ENCODE measurements at regions not wholly inside any gene's neighbourhood (a gene's known extent, or its start where the extent isn't known, plus 50 kb on each side); places are given as distances from the start of the nearest gene placed in this dataset.

DNA sequence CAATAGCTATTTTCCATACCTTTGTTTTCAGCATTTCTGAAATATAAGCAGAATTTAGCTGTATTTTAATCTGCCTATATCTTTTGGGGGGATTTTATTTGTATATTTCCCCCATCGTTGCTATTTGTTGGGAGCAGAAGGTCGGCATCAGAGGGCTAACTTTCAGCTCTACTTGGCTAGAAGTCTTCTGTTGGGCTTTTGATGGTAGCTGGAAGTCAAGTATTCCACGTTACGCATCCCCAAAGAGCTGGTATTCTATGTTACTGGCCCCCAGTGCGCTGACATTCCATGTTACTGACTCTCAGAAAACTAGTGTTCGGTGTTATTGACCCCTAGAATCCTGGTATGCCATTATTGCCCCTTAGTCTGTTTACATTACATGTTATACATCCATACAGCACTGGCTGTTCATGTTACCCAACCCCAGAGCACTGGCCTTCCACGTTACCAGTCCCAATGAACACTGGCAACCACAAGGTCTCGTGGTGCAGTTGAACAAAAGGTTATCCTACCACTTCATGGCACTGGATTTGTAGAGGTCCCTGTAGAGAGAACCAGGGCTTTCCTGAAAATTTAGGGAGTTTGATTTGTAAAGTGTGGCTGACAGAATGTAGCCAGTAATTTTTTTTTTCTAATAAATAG lies 278.1 kb upstream of the CD180 start:
- DNase-seq (ENCODE audit: low spot score): no peak

DNA sequence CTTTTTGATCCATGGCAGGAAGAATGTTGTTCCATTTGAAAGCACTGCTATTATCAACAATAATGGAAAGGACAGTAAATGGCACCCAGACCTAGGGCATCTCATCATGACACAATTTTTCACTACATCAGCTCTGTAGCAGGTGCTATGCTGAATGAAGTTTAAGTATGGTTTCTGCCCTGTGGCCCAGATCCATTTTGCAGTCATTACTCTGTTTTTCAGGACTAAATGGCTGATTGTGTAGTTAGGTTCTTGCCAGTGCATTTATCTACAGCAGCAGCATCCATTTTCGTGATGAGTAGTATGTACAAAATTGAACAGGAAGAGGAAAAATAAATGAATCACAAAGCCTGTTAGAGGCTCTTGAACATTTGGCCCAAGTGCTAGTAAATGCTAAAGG lies 270.5 kb upstream of the CD180 start:
- no peak for DNase-seq (ENCODE audit: low spot score)

DNA sequence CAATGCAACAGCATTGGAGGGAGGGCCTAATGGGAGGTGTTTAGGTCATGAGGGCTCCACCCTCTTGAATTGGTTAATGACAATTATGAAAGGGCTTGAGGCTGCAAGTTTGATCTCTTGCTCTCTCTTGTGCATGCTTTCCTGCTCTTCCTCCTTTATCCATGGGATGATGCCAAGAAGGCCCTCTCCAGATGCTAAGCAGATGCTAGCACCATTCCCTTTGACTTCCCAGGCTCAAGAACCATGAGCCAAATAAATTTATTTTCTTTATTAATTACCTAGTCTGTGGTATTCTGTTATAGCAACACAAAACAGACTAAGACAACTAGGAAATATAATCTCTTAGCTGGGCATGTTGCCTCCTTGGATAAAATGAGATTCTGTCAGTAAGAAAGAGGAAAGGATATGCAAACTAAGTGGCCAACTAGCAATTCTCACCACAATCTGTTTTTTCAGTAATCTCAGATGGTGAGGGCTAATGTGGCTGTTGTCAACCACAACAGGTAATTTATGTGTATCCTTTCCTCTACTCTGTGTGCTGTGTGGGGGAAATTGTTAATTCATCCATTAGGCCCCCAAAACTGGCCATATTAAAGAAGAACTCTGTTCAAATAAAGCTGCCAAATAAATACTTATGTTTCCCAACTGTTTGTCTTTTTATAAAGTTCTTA lies 269.1 kb upstream of the CD180 start:
- DNase-seq (ENCODE audit: low spot score): no peak

DNA sequence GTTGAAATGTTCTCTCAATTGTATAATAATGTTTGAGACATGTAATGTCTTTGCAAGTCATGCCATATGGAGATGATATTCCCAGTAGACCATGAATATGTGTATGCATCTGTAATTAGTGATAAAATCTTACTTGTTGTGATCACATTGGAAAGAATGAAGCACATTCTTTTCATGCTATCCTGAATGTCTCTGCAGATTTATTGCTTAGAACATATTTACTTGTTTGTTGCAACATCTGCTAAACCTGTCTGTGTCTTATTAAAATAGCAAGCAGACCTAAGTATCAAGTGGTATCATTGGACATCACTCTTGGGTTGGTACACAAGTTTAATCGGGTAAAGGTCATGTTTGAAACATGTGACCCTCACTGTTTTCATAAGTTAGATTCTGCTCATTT lies 265.5 kb upstream of the CD180 start:
- no peak for DNase-seq (ENCODE audit: low spot score)

DNA sequence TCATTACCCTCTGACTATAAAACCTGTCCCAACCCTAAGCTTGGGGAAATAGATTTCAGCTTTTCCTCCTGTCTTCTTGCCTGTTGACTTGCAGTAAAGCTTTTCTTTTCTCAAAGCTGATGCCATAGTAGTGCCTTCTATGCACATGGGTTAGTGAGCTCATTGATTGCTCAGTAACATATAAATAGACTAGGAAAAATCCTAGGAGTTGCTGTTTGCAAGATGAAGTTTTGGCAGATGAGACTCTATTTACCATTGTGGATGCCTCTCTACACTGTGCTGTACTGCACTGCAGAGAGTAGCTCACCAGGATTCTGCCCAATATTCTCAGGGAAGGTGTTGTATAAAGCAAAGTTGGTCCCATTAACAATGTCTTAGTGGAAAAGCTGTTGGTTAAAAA lies 262.7 kb upstream of the CD180 start:
- DNase-seq (ENCODE audit: low spot score): no peak

- no peak for DNase-seq (ENCODE audit: low spot score)
Measured at GRCh38 chr5:67455970-67456369, 259.4 kb upstream of the CD180 start.

GRCh38 chr5:67454957-67455561 lies 258.5 kb upstream of the CD180 start:
- DNase-seq (ENCODE audit: low spot score): no peak

GRCh38 chr5:67453111-67453905 lies 256.7 kb upstream of the CD180 start:
- DNase-seq (ENCODE audit: low spot score): no peak

- DNase-seq (ENCODE audit: low spot score): no peak
Measured at GRCh38 chr5:67451640-67452279, 255.2 kb upstream of the CD180 start.

DNA sequence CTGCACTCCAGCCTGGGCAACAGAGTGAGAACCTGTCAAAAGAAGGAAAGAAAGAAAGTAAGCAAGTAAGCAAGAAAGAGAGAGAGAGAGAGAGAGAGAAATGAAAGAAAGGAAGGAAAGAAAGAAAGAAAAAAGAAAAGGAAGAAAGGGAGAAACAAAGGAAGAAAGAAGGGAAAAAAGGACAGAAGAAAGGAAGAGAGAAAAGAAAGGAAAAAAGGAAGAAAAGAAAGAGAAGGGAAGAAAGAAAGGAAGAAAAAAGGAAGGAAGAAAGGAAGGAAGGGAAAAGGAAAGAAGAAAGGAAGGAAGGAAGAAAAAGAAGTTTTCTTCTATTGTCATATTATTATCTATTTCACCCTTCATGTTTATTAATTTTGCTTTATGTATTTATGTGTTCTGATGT lies 251.1 kb upstream of the CD180 start:
- DNase-seq (ENCODE audit: low spot score): no peak

- no peak for DNase-seq (ENCODE audit: low spot score)
Measured at GRCh38 chr5:67437905-67438845, 241.6 kb upstream of the CD180 start.

DNA sequence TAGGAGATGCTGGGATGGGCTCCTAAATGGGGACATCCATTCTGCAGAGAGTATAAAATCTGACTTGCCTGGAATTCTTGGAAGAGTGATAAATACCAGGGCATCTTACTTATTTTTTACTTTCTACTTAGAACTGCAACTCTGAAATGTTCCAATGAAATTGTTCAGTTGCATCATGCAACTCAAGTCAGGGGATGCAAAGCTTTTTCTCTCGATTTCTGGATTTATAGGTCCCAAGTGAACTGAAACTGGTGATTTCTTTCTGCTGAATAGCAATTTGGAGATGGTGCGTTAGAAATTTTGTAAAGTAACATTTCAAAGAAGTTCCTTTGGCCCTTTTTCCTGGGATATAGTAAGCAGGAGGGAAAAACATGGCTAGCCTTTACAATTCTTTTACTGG lies 238.4 kb upstream of the CD180 start:
- DNase-seq (ENCODE audit: low spot score): no peak

GRCh38 chr5:67434466-67434865 lies 237.9 kb upstream of the CD180 start:
- DNase-seq (ENCODE audit: low spot score): no peak

DNA sequence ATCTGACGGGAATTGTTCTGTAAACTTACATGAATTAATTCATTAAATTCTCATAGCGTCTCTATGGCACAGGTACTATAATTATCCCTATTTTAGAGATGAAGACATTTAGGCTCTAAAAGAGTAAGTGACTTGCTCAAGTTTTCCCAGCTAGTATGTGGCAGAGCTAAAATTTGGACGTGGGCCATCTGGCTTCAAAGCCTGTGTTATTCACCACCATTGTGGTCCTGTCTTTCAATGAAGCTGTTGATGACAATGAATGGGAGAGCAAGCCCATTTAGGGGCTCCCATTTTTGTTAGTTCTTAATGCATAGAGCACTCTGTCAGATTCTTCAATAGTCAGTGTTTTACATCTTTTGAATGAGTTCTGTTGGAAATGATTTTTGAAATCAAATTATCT lies 236.0 kb upstream of the CD180 start:
- DNase-seq (ENCODE audit: low spot score): no peak

DNA sequence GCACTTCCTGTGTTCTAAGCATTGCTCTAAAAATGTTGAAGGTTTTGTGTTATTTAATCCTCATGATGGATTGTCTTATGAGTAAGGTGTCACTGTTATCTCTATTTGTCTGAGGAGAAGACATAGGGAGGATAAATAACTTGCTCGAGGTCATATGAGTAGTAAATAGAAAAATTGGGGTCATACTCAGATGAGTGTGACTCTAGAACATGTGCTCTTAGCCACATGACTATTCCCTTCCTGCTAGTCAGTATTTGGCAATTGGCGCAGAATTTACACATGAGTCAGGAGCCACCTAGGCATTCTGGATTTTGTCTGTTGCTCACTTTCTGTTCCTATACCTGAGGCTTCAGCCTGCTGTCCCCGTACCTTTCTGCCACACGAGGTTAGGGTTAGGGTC lies 234.6 kb upstream of the CD180 start:
- no peak for DNase-seq (ENCODE audit: low spot score)

- no peak for DNase-seq (ENCODE audit: low spot score)
Measured at GRCh38 chr5:67427850-67428298, 231.3 kb upstream of the CD180 start.

- DNase-seq (ENCODE audit: low spot score): no peak
Measured at GRCh38 chr5:67426961-67427849, 230.6 kb upstream of the CD180 start.

GRCh38 chr5:67425514-67425913 lies 228.9 kb upstream of the CD180 start:
- DNase-seq (ENCODE audit: low spot score): no peak

DNA sequence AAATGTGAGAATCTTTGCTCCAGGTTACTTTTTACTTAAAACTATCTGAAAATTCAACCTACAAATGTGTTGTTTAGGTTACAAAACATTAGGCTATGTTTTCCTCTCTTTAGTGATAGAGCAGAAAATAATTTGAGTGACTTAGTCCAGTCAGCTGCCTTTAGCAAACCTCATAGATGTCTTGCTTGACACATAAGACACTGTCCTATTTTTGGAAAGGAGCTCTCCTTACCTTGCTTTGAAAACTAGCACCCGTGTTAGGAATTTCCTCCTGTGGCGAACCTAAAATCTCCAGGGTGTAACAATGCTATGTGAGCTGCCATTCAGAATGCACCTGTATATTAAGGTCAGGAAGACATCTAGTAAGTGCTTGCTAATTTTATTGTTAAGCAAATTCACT lies 221.2 kb upstream of the CD180 start:
- no peak for DNase-seq (ENCODE audit: low spot score)

DNA sequence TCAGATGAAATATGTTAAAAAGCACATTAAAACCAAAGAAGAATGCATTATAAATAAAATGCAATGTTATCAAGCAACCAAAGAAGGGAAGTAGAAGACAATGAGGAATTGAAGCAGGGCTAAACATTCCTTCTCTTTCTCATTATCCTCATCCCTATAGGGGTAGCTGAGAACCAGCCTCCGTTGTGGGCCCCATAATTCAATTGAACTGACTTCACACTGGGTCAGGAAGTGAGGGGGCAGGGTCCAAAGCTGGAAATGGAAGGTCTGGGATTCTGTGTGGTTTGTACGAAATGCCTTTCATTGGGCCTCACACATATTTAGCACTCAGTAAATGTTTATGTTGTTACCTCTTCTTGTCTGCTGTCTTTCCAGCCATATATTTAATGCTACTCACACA lies 220.4 kb upstream of the CD180 start:
- DNase-seq (ENCODE audit: low spot score): no peak
